ENCODE measurements at regions not wholly inside any gene's neighbourhood (a gene's known extent, or its start where the extent isn't known, plus 50 kb on each side); places are given as distances from the start of the nearest gene placed in this dataset.
"Not testable (repeated sequence)": the region's sequence is repeated elsewhere in the genome, so short reads cannot be mapped to it uniquely, and the experiment has no call there.

GRCh38 chr16:9141813-9142212, 50.4 kb downstream of the HAPSTR1 start:
- DNase-seq (ENCODE audit: low read depth in 3 of 3): no peak

GRCh38 chr16:9144106-9144505, 52.7 kb downstream of the HAPSTR1 start:
- DNase-seq (ENCODE audit: low read depth in 3 of 3): no peak

- DNase-seq (ENCODE audit: low read depth in 3 of 3): no peak
Observed at GRCh38 chr16:9148374-9149015, 57.1 kb downstream of the HAPSTR1 start.

- no peak for DNase-seq (ENCODE audit: low read depth in 3 of 3)
Observed at GRCh38 chr16:9151074-9151473, 59.6 kb downstream of the HAPSTR1 start.

GRCh38 chr16:9151597-9151996, 60.2 kb downstream of the HAPSTR1 start:
- no peak for DNase-seq (ENCODE audit: low read depth in 3 of 3)

GRCh38 chr16:9152649-9153501, 61.4 kb downstream of the HAPSTR1 start:
- no peak for DNase-seq (ENCODE audit: low read depth in 3 of 3)

- no peak for DNase-seq (ENCODE audit: low read depth in 3 of 3)
Observed at GRCh38 chr16:9153502-9153864, 62.0 kb downstream of the HAPSTR1 start.

- no peak for DNase-seq (ENCODE audit: low read depth in 3 of 3)
Observed at GRCh38 chr16:9154567-9155410, 63.3 kb downstream of the HAPSTR1 start.

GRCh38 chr16:9155871-9156270, 64.4 kb downstream of the HAPSTR1 start:
- DNase-seq (ENCODE audit: low read depth in 3 of 3): no peak

- DNase-seq (ENCODE audit: low read depth in 3 of 3): no peak
Observed at GRCh38 chr16:9159839-9160550, 68.6 kb downstream of the HAPSTR1 start.

- no peak for DNase-seq (ENCODE audit: low read depth in 3 of 3)
Observed at GRCh38 chr16:9160551-9160911, 69.1 kb downstream of the HAPSTR1 start.

GRCh38 chr16:9165681-9166080, 74.2 kb downstream of the HAPSTR1 start:
- DNase-seq (ENCODE audit: low read depth in 3 of 3): no peak

- DNase-seq (ENCODE audit: low read depth in 3 of 3): not testable (repeated sequence)
Observed at GRCh38 chr16:9166326-9166993, 75.0 kb downstream of the HAPSTR1 start.

- DNase-seq (ENCODE audit: low read depth in 3 of 3): no peak
Observed at GRCh38 chr16:9169094-9169493, 77.7 kb downstream of the HAPSTR1 start.

- DNase-seq (ENCODE audit: low read depth in 3 of 3): no peak
Observed at GRCh38 chr16:9170470-9170869, 79.0 kb downstream of the HAPSTR1 start.

- DNase-seq (ENCODE audit: low read depth in 3 of 3): no peak
Observed at GRCh38 chr16:9176547-9177418, 85.3 kb downstream of the HAPSTR1 start.

- DNase-seq (ENCODE audit: low read depth in 3 of 3): no peak
Observed at GRCh38 chr16:9177861-9178260, 86.4 kb downstream of the HAPSTR1 start.

GRCh38 chr16:9183682-9184353, 92.4 kb downstream of the HAPSTR1 start:
- no peak for DNase-seq (ENCODE audit: low read depth in 3 of 3)

GRCh38 chr16:9184354-9184690, 92.9 kb downstream of the HAPSTR1 start:
- DNase-seq (ENCODE audit: low read depth in 3 of 3): no peak

GRCh38 chr16:9185381-9185780, 93.9 kb downstream of the HAPSTR1 start:
- no peak for DNase-seq (ENCODE audit: low read depth in 3 of 3)
